ENCODE measurements at regions not wholly inside any gene's neighbourhood (a gene's known extent, or its start where the extent isn't known, plus 50 kb on each side); places are given as distances from the start of the nearest gene placed in this dataset.

- no peak for TF ChIP-seq CTCF (conservative IDR thresholded peaks at IDR 0.05)
Measured at GRCh38 chr12:114232187-114232586, 173.8 kb downstream of the TBX5 start.

GRCh38 chr12:114229150-114229549 lies 176.8 kb downstream of the TBX5 start:
- TF ChIP-seq CTCF (conservative IDR thresholded peaks at IDR 0.05): no peak
- no peak overlapping the region for H3K27ac ChIP-seq

More at GRCh38 chr12:114232187-114232586, 173.8 kb downstream of the TBX5 start:
- H3K27ac ChIP-seq: no peak overlapping the region

- TF ChIP-seq CTCF (conservative IDR thresholded peaks at IDR 0.05): no peak
- no peak overlapping the region for H3K27ac ChIP-seq
Measured at GRCh38 chr12:114226241-114226928, 179.6 kb downstream of the TBX5 start.

DNA sequence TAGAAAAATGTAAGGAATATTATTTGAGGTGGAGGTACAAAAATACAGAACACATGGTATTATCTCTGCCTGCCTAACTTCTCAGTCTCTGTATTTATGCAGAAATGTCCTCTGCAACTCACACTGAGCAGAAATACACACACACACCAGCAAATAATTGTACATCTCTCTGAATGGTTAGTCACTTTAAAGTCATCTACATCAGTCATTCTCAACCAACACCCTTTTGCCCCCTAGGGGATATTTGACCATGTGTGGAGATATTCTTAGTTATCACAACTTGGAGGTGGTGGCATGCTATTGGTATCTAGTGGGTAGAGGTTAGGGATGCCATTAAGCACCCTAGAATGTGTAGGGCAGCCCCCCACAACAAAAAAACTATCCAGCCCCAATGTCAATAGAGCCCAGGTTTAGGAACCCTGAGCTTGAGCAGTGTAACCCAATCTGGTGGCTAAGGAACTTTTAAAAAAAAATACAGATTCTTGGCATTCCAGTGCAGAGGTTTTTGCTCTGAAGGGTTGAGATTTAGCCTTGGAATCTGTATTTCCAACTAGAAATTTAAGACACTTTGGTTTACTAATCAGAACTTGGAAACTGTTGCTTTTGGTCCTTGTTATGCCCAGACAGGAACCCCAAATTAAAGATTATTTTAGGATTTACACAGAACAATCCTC lies 183.8 kb downstream of the TBX5 start:
- TF ChIP-seq CTCF (conservative IDR thresholded peaks at IDR 0.05): no peak
- H3K27ac ChIP-seq: no peak overlapping the region

- no peak for TF ChIP-seq CTCF (conservative IDR thresholded peaks at IDR 0.05)
- H3K27ac ChIP-seq: no peak overlapping the region
Measured at GRCh38 chr12:114221136-114221833, 184.7 kb downstream of the TBX5 start.

DNA sequence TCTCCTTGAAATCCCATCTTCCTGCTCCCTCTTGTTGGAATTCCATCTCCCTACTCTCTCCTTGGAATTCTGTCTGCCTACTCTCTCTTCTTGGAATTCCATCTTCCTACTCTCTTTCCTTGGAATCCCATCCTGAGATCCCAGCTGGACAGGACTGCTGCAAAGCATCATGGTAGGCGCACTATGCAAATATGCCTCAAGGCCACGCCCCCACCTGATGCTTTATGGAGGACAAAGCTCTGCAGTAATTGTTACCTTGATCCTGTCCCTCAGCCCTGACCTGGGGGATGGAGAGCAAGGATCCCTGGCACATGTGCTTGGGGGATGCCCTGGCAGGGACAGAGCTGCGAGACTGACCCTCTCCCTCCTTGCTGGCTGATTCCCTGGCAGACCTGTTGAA lies 185.6 kb downstream of the TBX5 start:
- TF ChIP-seq CTCF (conservative IDR thresholded peaks at IDR 0.05): no peak

DNA sequence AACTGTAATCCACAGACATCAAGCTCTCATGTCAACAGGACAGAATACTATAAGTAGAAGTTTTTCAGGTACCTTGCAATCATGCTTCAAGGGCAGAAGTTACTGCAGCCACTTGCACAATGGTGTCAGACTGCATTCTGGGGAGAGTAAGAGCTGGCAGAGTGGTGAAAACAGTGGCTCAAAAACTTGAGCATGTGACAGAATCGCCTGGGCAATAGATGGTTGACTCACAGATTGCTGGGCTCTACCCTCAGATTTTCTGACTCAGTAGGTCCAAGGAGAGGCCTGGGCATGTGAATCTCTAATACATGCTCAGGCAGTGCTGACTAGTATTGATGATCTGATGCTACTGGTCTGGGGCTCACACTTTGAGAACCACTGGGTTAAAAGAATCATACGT lies 187.8 kb downstream of the TBX5 start:
- no peak overlapping the region for H3K27ac ChIP-seq
- no peak for TF ChIP-seq CTCF (conservative IDR thresholded peaks at IDR 0.05)

More for the DNA sequence above, 185.6 kb downstream of the TBX5 start:
- no peak overlapping the region for H3K27ac ChIP-seq

Measured in VCaP (cell line).